IPS DF 19.7 (cell line): ENCODE measurements at regions not wholly inside any gene's neighbourhood (a gene's known extent, or its start where the extent isn't known, plus 50 kb on each side); places are given as distances from the start of the nearest gene placed in this dataset.

Source experiments
- DNase-seq: peaks from one replicate; pipeline ENCODE4 v3.0.0-alpha.2; 2013; ENCODE audit warnings: low read depth, low spot score

DNA sequence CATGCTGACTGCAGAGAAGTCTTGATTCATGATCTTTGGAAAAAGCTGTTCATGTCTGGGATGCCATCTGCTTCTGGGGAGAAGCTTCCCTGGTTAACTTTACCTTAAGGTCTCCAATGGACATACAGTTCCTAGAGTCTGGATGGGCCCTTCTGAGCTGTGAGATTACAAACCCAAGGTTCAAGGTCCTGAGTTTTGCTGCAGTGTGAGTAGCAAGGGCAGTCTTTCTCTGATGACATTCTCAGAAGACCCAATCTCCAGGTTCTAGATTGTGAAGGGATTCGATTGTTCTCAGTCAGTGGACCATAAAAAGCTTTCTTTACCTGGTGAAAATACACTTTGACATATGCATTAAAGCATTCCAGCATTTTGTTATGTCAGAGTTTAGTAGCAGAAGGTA is 179.2 kb downstream of the AASDH start:
- DNase-seq: no peak

DNA sequence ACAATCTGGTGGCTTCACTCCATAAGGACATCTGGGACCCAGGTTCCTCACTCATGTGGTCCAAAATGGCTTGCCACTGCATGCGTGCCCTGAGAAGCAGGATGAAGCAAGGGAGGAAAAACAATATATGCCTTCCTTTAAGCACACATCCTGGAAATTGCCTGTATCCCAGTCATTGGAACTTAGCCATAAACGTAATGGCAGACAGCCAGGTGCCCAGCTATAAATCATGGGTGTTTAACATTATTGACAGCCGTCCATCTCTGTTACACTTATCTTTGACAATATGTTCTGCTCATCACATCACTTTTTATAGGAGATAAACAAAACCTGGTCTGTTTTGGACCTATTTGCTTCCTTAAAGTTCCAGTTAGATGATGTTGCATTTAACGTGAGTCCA is 181.0 kb downstream of the AASDH start:
- no peak for DNase-seq

DNA sequence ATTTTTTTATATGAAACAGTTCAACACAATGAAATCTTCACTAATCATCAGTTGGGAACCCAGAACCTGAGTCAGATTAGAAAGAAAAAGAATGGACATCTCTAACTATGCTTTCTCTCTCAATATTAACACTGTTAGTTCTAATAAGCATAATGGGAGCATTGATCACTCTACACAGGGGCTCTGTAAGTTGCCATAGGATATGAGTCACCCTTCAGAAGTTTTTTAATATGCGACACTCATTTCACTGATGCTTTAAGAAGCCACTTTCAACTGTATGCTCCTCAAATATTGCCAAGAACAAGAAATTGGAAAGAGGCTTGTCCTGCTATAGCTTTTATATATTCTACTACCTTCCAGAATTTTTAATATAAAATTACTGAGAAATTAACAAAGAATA is 187.0 kb downstream of the AASDH start:
- DNase-seq: no peak

DNA sequence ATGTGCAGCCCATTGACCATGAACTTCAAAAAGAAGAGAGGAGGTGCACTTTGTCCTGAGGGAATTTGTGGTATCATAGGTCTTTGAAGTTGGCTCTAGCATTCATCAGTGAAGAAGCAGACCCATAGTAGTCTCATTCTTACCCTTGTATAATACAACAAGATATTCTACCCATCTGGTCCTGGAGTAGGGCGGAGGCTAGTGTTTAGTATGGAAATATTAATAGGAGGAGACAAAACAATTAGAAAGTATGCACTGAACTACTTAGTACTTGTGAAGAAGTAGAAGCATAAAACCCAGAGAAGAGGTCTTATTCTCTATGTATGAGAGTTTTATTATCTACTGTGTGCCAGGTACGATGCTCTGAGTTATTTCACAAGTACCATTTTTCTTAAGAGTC is 189.0 kb downstream of the AASDH start:
- DNase-seq: no peak

DNA sequence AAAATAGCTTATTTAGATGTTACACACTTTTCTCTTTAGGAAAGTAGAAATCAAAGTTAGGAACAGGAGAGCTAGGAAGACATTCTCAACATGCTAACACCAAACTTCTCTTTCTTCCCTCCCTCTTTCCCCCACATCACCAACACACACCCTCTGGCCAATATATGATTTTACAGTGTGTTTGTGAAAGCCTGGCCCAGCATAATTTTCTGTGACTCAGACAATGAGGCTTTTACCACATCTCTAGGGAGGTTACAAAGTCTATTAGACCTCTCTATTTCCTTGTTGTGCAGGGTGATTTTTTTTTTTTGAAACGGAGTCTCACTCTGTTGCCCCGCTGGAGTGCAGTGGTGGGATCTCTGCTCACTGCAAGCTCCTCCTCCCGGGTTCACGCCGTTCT is 189.9 kb downstream of the AASDH start:
- no peak for DNase-seq

DNA sequence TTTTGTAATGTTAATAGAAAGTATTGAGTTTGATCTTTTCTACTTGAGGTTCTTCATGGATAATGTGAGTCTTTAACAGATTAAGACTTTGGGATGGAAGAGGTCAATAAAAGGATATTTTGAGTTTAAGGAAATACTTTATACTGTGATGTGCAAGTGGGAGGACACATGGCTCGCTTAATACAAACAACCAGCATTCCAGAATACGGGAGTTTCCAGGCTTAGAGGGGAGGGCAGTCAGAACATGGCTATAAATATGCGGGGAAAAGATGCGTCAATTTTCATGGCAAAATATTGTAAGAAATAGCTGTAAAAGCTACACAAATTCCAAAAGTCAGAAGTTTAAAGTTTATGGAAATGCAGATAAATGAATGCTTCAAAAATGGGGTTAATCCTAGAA is 192.3 kb downstream of the AASDH start:
- no peak for DNase-seq

DNA sequence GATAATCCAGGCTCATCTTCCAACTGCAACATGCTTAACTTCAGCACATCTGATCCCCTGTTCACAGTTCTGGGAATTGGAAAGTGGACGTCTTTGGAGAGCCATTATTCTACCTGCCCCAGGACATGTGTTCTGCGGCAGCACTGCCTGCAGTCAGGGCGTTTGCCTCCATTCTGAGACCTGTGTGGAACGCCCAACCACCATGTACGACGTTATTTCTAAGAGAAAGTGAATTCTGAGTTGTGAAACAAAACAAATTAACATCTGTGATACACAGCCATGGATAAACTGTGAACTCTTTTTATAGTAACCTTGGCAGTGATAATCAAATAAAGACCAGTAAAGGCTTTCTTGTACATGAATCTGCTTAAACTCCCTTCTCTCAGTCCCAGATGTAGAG is 195.8 kb downstream of the AASDH start:
- DNase-seq: no peak

DNA sequence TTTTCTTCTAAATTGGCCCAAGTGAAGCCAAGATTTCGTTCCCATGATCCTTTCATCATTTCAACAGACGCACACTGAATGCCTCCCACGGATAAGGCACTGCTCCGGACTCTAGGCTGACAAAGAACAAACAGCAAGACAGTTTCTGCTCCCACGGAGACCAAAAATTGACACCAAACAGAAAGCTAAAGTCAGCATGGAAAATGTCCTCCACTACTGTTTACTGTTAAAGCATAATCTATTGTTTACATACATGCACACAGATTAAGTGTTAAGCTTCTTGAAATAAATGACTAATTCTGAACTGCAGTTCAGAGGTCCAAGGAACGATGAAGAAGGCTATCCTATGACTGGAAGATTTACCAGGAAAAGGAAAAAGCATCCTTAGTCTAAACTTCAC is 199.6 kb downstream of the AASDH start:
- DNase-seq: no peak

DNA sequence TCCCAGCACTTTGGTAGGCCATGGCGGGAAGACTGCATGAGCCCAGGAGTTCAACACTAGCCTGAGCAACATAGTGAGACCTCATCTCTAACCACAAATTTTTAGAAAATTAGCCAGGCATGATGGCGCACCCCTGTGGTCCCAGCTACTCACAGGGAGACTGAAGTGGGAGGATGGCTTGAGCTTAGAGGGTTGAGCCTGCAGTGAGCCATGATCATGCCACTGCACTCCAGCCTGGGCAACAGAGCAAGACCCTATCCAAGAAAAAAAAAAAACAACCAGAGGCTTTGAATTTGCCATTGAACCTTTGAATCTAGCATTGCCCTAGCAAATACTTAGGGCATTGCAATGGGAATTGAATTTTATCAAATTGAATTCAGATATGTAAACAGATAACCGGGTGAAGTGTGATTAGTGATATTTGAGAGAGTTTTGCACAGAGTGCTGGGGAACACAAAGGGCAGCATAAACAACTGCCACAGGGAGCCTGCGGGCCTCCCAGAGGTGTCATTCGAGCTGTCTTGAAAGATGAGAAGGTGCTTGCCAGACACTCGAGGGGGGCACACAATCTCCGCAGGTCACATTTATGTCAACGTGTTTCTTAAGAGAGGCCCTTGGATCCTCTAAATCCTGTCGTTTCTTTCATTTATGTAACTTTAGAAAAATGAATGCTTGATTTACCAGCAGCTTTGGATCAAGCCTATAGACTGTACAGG is 200.3 kb downstream of the AASDH start:
- no peak for DNase-seq

DNA sequence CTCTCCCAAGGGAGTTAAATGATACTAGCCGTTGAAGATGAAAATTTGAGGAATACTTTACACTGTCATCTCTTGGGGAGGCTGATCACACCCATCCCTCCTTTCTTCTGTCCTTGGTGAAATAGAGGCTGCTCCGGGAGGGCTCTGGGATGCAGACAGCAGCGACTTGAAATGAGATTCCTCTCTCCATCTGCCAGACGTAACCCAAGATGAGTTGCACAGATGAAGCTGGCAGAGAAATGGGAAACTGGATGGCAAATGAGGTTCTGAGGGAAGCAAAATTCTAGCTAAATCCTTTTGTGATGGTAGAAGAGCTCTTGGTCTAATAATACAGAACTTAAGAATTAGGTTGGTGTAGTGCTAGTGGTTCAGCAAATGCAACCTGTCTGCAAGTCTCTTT is 201.4 kb downstream of the AASDH start:
- no peak for DNase-seq

DNA sequence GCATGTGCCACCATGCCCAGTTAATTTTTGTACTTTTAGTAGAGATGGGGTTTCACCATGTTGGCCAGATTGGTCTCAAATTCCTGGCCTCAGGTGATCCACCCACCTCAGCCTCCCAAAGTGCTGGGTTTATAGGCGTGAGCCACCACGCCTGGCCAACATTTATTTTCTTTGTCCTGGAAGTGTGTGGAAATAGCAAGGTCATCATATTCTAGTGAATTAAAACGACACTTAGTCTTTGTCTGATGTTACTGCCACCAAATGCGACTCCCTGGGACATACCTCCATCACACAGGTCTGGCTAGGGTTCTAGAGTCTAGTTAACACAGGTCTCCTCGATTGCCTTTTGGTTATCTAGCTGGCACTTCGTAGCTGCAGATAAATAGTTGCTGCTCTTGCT is 203.1 kb downstream of the AASDH start:
- DNase-seq: no peak

DNA sequence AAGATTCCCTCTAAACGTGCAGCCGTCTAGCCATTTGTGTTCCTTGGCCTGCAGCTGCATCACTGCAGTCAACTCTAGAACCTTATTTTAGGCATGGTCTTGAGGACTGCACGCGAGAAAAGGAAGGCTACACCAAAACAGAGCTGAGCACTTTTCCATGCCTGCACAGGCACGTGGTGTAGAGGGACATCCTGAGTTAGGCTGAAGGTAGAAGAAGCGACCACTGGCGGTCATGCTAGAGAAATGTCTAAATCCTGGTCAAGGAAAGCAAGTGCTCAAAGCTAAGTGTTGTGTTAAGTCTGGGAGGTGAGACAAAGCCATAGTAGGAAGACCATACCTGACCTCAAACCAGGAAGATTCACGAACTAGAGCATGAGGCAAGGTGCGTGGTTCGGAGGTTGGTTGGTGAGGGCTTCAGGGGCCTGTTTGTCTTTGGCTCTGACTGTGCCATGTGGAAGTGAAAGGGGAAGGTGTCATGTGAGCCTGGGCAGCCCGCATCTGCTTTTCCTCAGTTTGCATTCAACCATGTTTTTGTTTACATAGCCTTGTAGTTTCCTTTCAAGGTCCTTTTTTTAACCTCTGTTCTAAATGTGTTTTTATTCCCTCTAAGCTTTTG is 203.8 kb downstream of the AASDH start:
- peak; percentile 17 for DNase-seq

DNA sequence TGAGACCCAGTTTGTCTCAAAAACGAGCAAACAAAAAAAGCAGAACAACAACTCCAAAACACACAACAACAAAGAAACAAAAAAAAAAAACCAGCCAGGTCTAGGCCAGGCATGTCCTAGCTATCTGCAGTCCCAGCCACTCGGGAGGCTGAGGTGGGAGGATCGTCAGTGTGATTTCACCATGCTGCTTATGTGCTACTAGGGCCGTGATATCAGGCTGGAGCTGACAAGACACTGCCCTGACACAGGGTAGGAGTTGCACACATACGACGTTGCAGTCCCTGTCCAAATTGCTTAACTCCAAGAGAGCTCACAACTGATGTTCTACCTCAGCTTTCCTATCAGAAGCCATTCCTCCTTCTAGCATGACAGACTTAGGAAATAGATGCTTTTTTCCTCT is 204.9 kb downstream of the AASDH start:
- no peak for DNase-seq

DNA sequence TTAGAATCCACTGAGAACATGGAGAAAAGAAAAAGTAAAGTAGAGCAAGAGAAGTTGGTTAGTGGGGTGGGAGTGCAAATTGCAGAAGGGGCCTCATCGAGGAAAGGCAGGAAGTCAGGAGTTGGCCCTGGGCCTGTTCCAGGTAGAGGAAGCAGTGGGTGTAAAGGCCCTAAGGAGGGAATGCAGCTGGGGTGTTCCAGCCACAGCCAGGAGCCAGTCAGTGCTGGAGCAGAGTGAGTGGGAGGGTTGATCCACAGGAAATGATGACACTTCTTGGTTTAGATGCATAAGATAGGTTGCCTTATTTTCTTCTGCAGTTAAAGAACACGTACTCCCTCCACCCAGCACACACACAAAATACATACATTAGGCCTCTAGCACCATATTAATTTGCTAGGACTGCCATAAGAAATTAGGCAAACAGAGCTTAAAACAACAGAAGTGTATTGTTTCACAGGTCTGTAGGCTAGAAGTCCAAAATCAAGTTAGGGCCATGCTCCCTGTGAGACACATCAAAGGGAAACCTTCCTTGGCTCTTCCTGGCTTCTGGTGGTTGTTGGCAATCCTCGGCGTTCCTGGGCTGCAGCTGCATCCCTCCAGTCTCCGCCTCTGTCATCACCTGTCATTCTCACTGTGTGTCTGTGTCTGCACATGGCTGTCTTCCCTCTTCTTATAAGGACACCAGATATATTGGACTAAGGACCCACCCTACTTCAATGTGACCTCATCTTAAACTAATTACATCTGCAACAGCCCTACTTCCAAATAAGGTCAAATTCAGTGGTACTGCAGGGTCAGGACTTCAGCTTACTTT is 205.9 kb downstream of the AASDH start:
- no peak for DNase-seq

DNA sequence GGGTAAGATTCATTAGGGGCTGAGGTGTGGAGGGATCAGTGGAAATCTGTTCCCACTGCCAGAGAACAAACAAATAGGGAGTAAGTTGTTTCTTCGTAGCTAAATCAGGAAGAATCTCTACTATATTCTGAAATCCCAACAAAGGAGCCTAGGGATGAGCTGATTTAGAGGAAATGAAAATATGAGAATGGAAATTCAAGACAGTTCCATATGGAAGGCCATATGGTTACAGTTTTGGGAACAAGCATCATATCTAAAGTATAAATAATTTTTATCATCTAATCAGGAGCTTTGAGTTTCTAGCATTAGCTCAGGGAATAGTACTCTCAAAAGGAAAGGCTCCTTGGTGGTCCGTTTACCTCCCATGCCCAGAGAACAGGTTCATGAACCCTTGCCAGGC is 218.2 kb downstream of the AASDH start:
- no peak for DNase-seq

DNA sequence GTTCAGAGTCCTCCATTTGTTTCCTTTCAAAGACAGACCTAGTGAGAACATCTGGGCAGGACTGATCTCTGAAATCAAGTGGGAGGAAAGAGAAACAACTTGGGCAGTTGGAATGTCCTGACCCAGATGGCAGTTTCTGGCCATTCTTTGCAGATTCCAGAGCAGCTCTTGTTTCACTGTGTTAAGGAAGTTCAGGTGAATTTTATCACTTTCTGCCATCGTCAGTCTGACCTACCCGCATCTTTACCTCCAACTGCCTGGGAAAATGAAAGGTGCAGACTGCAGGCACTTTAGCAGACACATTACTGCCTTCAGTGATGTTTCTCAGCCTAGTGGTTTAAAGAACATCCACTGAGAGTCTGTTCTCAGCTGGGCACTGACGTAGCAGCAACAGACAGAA is 216.2 kb downstream of the CEP135 start:
- DNase-seq: no peak

DNA sequence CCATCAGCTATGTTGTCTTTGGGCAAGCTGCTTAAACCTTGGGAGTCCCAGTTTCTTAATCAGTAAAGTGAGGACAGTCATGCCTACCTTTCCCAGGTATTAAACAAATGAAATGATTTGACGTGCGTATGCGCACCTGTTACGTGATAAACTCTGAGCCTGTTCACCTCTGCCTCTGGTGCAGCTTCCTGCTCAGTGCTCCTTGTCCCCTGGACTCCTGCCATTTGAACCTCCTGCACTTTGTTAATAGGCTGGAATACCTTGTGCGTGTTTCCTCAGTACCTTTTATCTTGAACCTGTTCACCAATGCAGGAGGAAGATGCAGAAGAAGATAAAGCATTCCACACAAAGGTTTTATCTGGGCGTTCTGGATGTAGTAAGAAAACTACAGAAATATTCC is 211.9 kb downstream of the CEP135 start:
- no peak for DNase-seq

DNA sequence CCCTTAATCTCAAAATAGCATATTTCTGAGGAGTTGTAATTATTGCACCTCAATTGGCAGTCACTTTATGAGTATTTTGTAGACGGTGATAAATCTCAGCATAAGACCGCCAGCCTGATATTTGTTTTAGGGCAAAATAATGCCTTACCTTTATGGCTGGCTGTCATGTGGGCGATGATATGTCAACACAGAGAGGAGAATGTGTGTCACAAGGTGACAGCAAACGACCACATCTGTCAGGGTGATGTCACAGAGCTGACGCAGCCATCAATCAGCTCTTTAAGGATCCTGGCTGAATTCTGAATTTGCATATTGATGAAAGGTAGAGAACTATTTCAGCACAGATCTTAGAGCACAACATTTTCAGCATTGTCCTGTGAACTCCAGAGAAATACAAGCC is 209.7 kb downstream of the CEP135 start:
- DNase-seq: no peak

DNA sequence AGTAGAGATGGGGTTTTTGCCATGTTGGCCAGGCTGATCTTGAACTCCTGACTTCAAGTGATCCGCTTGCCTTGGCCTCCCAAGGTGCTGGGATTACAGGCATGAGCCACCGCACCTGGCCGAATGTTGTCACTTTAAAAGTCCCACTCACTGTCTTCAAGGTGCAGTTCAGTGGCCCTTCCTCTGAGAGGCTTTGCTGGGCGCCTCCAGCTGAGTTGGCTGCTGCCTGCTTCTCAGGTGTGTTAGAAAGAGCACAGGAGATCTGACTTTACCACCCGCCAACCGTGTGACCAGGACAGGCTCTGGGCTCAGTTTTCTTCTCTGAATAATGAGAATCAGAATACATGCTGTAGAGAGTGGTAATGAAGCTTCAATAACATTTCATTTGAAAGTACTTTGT is 207.4 kb downstream of the CEP135 start:
- DNase-seq: no peak

DNA sequence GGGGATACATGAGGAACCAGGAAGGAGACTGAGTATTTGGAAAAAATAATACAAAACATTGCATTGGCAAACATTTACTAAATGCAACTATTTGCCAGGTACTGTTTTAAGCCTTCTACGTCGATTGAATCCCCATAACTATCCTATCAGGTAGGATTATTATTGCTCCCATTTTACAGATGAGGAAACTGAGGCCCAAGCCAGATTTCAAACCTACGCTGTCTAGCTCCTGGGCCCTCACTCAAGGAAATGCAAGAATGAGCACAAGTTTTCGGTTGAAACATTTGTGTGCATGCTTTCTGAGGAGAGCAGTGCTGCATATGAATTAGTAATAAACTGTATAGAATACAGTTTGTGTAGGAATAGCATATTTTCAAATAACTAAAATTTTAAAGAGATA is 206.7 kb downstream of the CEP135 start:
- DNase-seq: no peak

DNA sequence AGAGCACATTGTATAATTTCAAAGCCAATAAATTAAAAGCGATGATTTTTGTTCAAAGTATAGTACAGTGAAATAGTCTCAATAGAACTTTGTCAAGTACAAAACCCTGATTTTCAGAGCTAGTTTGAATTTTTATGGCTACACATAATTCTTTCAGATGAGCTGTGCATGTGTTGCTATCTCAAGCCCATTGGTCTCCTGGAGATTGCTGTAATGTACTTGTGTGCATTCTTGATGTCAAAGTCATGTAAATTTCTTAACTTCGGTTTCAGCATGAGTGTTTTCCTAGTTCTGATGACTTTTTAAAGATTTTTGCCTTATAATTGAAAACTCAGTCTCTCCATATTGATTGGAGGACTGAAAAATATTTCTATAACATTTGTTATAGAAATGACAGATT is 200.8 kb downstream of the CEP135 start:
- no peak for DNase-seq

DNA sequence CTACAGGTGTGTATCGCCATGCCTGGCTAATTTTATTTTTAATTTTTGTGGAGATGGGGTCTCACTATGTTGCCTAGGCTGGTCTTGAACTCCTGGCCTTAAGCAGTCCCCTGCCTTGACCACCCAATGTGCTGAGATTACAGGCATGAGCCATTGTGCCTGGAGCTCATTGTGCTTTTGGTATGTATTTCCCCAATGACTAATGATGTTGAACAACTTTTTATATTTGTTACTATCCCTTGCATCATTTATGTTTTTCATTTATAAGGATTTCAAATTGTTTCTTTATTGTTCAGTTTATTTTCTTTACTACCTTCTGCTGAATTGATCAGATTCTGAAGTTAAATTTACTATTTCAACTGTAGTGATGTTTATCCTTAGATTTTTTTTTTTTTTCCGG is 199.7 kb downstream of the CEP135 start:
- DNase-seq: no peak

DNA sequence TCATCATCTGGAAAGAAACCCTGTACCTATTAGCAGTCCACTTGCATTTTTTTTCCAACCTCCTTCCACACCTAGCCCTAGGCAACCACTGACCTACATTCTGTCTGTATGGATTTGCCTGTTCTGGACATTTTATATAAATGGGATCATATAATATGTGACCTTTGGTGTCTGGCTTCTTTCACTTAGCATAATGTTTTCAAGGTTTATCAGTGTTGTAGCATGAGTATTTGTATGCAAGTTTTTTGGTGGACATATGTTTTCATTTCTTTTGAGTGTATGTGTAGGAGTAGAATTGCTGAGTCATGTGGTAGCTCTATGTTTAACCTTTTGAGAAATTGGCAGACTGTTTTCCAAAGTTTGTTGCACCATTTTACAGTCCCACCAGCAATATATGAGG is 198.6 kb downstream of the CEP135 start:
- no peak for DNase-seq
